WI38 (cell line): ENCODE measurements at regions not wholly inside any gene's neighbourhood (a gene's known extent, or its start where the extent isn't known, plus 50 kb on each side); places are given as distances from the start of the nearest gene placed in this dataset.

Experiments used
- H3K4me3 ChIP-seq: 2 replicates; pipeline ENCODE4 v1.5.1; 2011; ENCODE audit warnings: low read depth, mild to moderate bottlenecking, control low read depth, low read length
- TF ChIP-seq, protein P1 (sequence below): IDR thresholded peaks from 2 replicates; pipeline ENCODE4 v1.5.1; 2012; ENCODE audit warnings: low read depth, mild to moderate bottlenecking, control low read depth, low read length

DNA sequence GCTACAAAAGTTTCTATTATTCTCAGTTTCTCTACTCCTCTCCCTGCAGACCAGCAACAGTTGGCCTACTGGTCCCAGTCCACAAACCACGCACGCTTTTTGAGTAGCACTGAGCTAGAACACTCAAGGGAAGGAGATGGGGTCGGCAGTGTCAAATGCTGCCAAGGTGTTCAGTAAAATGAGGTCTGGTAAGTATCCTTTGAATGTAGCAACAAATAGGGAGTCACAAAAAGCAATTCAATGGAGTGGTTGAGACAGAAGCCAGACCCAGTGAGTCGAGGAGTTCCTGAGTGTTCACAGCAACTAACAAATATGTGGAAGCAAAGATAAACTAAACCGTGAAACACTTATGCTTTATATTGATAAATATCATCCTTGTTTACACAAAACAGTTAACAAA is 355.7 kb downstream of the MID1IP1 start:
- TF ChIP-seq, protein P1, sequence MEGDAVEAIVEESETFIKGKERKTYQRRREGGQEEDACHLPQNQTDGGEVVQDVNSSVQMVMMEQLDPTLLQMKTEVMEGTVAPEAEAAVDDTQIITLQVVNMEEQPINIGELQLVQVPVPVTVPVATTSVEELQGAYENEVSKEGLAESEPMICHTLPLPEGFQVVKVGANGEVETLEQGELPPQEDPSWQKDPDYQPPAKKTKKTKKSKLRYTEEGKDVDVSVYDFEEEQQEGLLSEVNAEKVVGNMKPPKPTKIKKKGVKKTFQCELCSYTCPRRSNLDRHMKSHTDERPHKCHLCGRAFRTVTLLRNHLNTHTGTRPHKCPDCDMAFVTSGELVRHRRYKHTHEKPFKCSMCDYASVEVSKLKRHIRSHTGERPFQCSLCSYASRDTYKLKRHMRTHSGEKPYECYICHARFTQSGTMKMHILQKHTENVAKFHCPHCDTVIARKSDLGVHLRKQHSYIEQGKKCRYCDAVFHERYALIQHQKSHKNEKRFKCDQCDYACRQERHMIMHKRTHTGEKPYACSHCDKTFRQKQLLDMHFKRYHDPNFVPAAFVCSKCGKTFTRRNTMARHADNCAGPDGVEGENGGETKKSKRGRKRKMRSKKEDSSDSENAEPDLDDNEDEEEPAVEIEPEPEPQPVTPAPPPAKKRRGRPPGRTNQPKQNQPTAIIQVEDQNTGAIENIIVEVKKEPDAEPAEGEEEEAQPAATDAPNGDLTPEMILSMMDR = no peak
- H3K4me3 ChIP-seq = no peak overlapping the region

DNA sequence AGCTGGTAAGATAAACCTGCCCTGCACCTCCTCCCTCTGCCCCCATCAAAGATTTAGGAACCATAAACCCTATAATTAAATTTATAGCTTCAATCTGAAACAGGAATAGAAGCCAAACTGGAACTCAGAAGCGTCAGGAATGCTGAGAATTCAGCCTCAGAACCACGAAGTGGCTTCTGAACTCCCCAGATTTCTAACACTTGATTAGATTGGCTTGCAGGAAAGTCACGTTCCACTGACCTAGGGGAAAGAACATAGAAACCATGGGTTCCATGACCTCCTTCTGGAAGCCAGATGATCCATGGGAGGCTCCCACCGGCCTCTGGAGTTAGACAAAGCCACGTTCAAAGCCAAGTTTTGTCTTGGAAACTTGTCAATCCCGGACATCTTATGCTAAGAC is 356.5 kb downstream of the MID1IP1 start:
- TF ChIP-seq, protein P1 = no peak
- H3K4me3 ChIP-seq = no peak overlapping the region

DNA sequence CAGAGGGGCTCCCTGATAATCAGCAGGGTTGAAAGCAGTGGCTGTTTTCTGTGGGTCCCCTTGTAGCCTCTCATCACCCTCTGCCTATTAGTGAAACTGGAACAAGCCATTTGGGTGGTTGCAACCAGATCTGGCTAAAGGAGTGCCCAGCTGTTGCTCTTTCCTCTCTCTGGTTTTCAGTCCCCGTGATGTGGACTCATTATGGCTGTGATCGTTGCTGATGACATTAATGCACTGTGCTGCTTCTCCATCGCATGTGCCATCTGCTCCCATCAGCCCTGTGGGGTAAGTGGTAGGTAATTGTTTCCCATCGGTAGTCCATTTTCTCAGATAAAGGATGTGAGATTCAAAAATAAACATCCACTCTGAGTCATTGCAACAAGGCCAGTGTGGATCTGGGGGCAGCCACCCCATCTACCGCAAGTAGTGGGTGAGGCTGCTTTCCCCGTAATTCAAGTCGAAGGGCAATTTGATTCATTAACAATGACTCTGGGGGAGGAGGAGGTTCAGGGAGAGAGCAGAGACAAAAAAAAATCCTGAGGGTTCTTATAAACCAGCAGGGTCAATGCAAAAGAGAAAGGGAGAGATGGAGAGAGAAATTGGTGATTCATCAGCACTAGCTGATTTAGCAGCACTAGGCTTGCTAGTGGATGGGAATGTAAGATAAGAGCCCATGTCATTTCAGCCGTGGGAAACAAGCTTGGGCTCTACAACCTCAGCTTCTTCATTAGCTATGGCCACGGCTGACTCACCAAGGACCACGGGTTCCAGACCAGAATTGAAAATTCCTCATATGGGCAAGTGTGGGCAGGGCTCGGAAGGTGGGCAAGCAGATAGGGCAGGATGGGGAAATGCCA is 357.8 kb downstream of the MID1IP1 start:
- no peak overlapping the region for H3K4me3 ChIP-seq
- TF ChIP-seq, protein P1 = no peak

DNA sequence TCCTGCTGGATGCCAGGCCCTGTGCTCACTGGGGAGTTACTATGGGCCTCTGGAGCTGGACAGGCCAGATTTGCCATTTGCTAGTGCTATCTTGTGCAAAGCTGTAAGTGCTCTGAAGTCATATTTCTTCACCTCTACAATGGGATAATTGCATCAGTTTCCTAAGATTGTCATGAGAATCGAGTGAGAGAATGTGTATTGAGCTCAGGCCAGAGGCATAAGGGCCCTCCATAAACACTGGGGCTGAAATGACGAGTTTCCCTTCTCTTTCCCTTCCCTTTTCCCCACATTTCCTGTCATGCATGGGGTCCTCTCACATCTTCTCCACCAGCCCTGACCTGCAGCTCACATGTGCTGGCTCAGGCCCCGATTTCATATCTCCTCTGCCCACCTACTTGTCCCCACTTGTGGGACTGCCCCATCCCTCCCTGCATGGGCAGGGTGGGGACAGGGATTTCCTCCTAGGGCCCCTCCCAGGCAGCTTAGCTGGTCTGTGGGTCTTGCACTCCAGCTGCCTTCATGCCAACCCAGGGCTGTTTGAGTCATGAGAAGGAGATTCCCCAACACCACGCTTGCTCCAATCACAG is 358.8 kb downstream of the MID1IP1 start:
- TF ChIP-seq, protein P1 = no peak
- no peak overlapping the region for H3K4me3 ChIP-seq

DNA sequence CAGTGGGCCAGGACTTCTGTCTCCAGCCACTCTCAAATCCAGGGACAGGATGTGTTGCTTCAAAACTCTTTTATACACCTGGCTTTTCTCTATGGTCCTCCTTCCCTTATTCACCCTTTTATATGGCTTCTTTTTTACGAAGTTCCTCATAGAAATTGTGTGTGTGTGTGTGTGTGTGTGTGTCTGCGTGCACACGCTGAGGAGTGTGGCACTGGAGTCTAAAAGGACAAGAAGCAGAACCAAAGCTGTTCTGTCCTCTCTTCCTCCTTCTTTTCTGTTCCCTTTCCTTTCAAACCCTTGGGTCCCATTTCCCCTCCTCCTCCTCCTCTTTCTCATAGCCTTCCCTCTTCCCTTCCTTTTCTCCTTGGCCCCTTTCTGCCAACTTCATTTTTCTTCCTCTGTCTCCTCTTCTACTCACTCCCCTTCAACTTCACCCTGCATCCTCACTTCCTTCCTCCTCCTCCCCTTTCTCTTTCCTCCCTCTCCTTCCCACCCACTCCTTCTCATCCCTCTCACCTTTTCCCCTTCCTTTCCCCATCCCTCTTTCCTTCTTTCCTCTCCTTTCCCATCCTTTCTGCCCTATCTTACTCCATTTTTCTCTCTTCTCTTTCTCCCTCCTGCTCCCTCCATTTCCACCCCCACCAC is 360.5 kb downstream of the MID1IP1 start:
- no peak overlapping the region for H3K4me3 ChIP-seq
- TF ChIP-seq, protein P1 = no peak

DNA sequence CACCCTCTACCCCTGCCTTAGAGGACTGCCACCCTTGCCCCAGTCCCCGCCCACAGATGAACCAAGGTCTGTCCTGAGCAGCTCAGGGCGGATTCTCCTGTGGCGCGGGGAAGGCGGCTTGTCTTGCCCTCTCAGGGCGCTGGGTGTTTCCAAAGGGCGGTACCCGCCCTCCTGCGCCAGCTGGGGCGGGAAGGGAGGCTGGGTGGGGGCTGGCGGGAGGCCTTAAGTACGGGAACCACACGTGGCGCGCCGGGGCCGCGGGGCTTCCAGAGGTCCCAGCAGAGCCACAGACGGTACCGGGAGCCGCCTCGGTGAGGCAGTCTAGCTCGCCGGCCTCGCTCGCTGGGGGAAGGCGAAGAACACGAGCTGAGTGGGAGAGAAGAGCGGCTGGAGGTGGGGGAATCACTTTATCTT is 361.1 kb downstream of the MID1IP1 start:
- no peak overlapping the region for H3K4me3 ChIP-seq
- TF ChIP-seq, protein P1 = no peak
